GM12892 (cell line): ENCODE measurements at regions not wholly inside any gene's neighbourhood (a gene's known extent, or its start where the extent isn't known, plus 50 kb on each side); places are given as distances from the start of the nearest gene placed in this dataset.

Source experiments
- DNase-seq: peaks from one replicate; pipeline ENCODE4 v3.0.0; 2011; ENCODE audit not compliant: insufficient read length
- FAIRE-seq: peaks from 2 replicates; lab custom pipeline; 2011; peaks lifted over from hg19 to GRCh38; lab: Jason Lieb, UNC
- POLR2A ChIP-seq: IDR thresholded peaks from 2 replicates; pipeline ENCODE4 v1.6.1; 2011; ENCODE audit warnings: low read depth, low read length, control low read depth
- POLR2AphosphoS5 ChIP-seq: IDR thresholded peaks from 2 replicates; pipeline ENCODE4 v1.6.1; 2011; ENCODE audit warnings: low read depth, low read length, control low read depth
- TAF1 ChIP-seq: IDR thresholded peaks from 2 replicates; pipeline ENCODE4 v1.6.1; 2011; ENCODE audit warnings: low read depth, mild to moderate bottlenecking, control low read depth, low read length, borderline replicate concordance

GRCh38 chr6:22142856-22143255 is 154.0 kb downstream of the PRL start:
- DNase-seq: no peak
- FAIRE-seq: no peak
- TF ChIP-seq POLR2A (no peak), POLR2AphosphoS5 (no peak), TAF1 (no peak)

GRCh38 chr6:22145376-22145775 is 151.5 kb downstream of the PRL start:
- DNase-seq (no peak), FAIRE-seq (no peak)
- TF ChIP-seq POLR2AphosphoS5 (no peak), POLR2A (no peak)

- DNase-seq (no peak), FAIRE-seq (peak; percentile 44)
Observed at GRCh38 chr6:22145823-22146677, 150.8 kb downstream of the PRL start.

GRCh38 chr6:22146678-22146930 is 150.2 kb downstream of the PRL start:
- TF ChIP-seq POLR2AphosphoS5 (no peak), TAF1 (no peak)
- FAIRE-seq (no peak), DNase-seq (no peak)

More at GRCh38 chr6:22145823-22146677, 150.8 kb downstream of the PRL start:
- TF ChIP-seq POLR2AphosphoS5 (no peak), TAF1 (no peak), POLR2A (no peak)

- FAIRE-seq (no peak), DNase-seq (no peak)
- no peak for TF ChIP-seq POLR2AphosphoS5
- no peak for TF ChIP-seq POLR2A
- TF ChIP-seq TAF1: no peak
Observed at GRCh38 chr6:22146931-22147701, 149.7 kb downstream of the PRL start.

GRCh38 chr6:22147921-22148776 is 148.7 kb downstream of the PRL start:
- TF ChIP-seq TAF1 (no peak), POLR2AphosphoS5 (no peak), POLR2A (no peak)
- no peak for FAIRE-seq
- no peak for DNase-seq

- TF ChIP-seq TAF1: no peak
- no peak for TF ChIP-seq POLR2AphosphoS5
- no peak for TF ChIP-seq POLR2A
- no peak for DNase-seq
- FAIRE-seq: no peak
Observed at GRCh38 chr6:22149096-22149495, 147.7 kb downstream of the PRL start.

GRCh38 chr6:22149501-22150367 is 147.1 kb downstream of the PRL start:
- no peak for FAIRE-seq
- no peak for DNase-seq
- no peak for TF ChIP-seq POLR2A
- no peak for TF ChIP-seq TAF1
- no peak for TF ChIP-seq POLR2AphosphoS5

- TF ChIP-seq POLR2AphosphoS5 (no peak), TAF1 (no peak)
- FAIRE-seq (no peak), DNase-seq (no peak)
Observed at GRCh38 chr6:22150368-22151035, 146.3 kb downstream of the PRL start.

- TF ChIP-seq POLR2A (no peak), TAF1 (no peak)
- no peak for FAIRE-seq
- no peak for DNase-seq
Observed at GRCh38 chr6:22151892-22152291, 144.9 kb downstream of the PRL start.

GRCh38 chr6:22152841-22153240 is 144.0 kb downstream of the PRL start:
- no peak for DNase-seq
- no peak for TF ChIP-seq POLR2A
- no peak for TF ChIP-seq TAF1
- no peak for TF ChIP-seq POLR2AphosphoS5
- no peak for FAIRE-seq
